Osteoblast (primary cell): ENCODE measurements at regions not wholly inside any gene's neighbourhood (a gene's known extent, or its start where the extent isn't known, plus 50 kb on each side); places are given as distances from the start of the nearest gene placed in this dataset.
"Not testable (repeated sequence)": the region's sequence is repeated elsewhere in the genome, so short reads cannot be mapped to it uniquely, and the experiment has no call there.

ENCODE experiments used
- DNase-seq: peaks from one replicate; pipeline ENCODE4 v3.0.0; 2011; ENCODE audit warnings: low spot score, mixed read lengths; ENCODE audit not compliant: insufficient read length; ENCODE audit errors: missing footprints
- H2AFZ ChIP-seq: 2 replicates; pipeline ENCODE4 v1.6.0; 2011; ENCODE audit warnings: mild to moderate bottlenecking, low read length
- H3K27ac ChIP-seq: 2 replicates; pipeline ENCODE4 v1.5.1; 2011; ENCODE audit warnings: mild to moderate bottlenecking, low read depth, low read length, moderate library complexity
- H3K27me3 ChIP-seq: 2 replicates; pipeline ENCODE4 v1.6.0; 2012; ENCODE audit warnings: mild to moderate bottlenecking, control low read depth, inconsistent platforms, low read length, moderate library complexity; ENCODE audit not compliant: insufficient read depth
- H3K36me3 ChIP-seq: 2 replicates; pipeline ENCODE4 v1.5.1; 2011; ENCODE audit warnings: mild to moderate bottlenecking, low read length, control low read depth, moderate library complexity; ENCODE audit not compliant: insufficient read depth
- H3K4me1 ChIP-seq: 2 replicates; pipeline ENCODE4 v1.5.1; 2011; ENCODE audit warnings: mild to moderate bottlenecking, low read length, control low read depth, moderate library complexity; ENCODE audit not compliant: insufficient read depth
- H3K4me2 ChIP-seq: 2 replicates; pipeline ENCODE4 v1.6.0; 2011; ENCODE audit warnings: mild to moderate bottlenecking, low read length; ENCODE audit not compliant: insufficient read depth
- H3K4me3 ChIP-seq: fragments of 200-600 bp; sonication (generic); 3 replicates; pipeline ENCODE4 v1.5.1; 2012; ENCODE audit warnings: mild to moderate bottlenecking, low read length, inconsistent platforms; ENCODE audit not compliant: insufficient read depth
- H3K79me2 ChIP-seq: 2 replicates; pipeline ENCODE4 v1.6.0; 2012; ENCODE audit warnings: mild to moderate bottlenecking, low read length, control low read depth, inconsistent platforms; ENCODE audit not compliant: insufficient read depth
- H3K9me3 ChIP-seq: 2 replicates; pipeline ENCODE4 v1.5.1; 2011; ENCODE audit warnings: low read depth, low read length, control low read depth
- H4K20me1 ChIP-seq: 2 replicates; pipeline ENCODE4 v1.6.0; 2012; ENCODE audit warnings: mild to moderate bottlenecking, low read length, control low read depth; ENCODE audit not compliant: insufficient read depth
- CTCF ChIP-seq: IDR thresholded peaks from 2 replicates; pipeline ENCODE4 v1.5.1; 2011; ENCODE audit warnings: mild to moderate bottlenecking, low read depth, low read length, moderate library complexity; ENCODE audit errors: extremely low read depth

GRCh38 chr1:65630855-65631254 lies 161.8 kb upstream of the PDE4B start:
- no peak for DNase-seq
- peaks cover 6% of the 10 kb centered on the region for H3K4me1 ChIP-seq
- no peaks in the 10 kb centered on the region for H3K79me2 ChIP-seq
- H3K27me3 ChIP-seq = no peaks in the 10 kb centered on the region
- no peak overlapping the region for H3K4me2 ChIP-seq
- H3K9me3 ChIP-seq = no peaks in the 10 kb centered on the region
- no peak overlapping the region for H3K27ac ChIP-seq
- no peak overlapping the region for H3K4me3 ChIP-seq
- no peak overlapping the region for H2AFZ ChIP-seq
- no peaks in the 10 kb centered on the region for H4K20me1 ChIP-seq
- H3K36me3 ChIP-seq = no peaks in the 10 kb centered on the region
- no peak for TF ChIP-seq CTCF

GRCh38 chr1:65632235-65632634 lies 160.5 kb upstream of the PDE4B start:
- no peak overlapping the region for H3K4me3 ChIP-seq
- no peaks in the 10 kb centered on the region for H3K79me2 ChIP-seq
- H3K27me3 ChIP-seq = no peaks in the 10 kb centered on the region
- no peak overlapping the region for H3K27ac ChIP-seq
- H3K9me3 ChIP-seq = no peaks in the 10 kb centered on the region
- DNase-seq = no peak
- peaks cover 6% of the 10 kb centered on the region for H3K4me1 ChIP-seq
- H3K4me2 ChIP-seq = no peak overlapping the region
- H2AFZ ChIP-seq = no peak overlapping the region
- TF ChIP-seq CTCF = no peak
- H3K36me3 ChIP-seq = no peaks in the 10 kb centered on the region
- no peaks in the 10 kb centered on the region for H4K20me1 ChIP-seq

GRCh38 chr1:65640046-65640445 lies 152.6 kb upstream of the PDE4B start:
- TF ChIP-seq CTCF = no peak
- H4K20me1 ChIP-seq = no peaks in the 10 kb centered on the region
- no peaks in the 10 kb centered on the region for H3K79me2 ChIP-seq
- no peak overlapping the region for H2AFZ ChIP-seq
- H3K9me3 ChIP-seq = no peaks in the 10 kb centered on the region
- H3K27ac ChIP-seq = no peak overlapping the region
- DNase-seq = no peak
- H3K27me3 ChIP-seq = no peaks in the 10 kb centered on the region
- no peaks in the 10 kb centered on the region for H3K36me3 ChIP-seq
- H3K4me3 ChIP-seq = no peak overlapping the region
- no peak overlapping the region for H3K4me2 ChIP-seq
- H3K4me1 ChIP-seq = no peaks in the 10 kb centered on the region

GRCh38 chr1:65649185-65649584 lies 143.5 kb upstream of the PDE4B start:
- H3K4me1 ChIP-seq, H2AFZ ChIP-seq, H3K4me3 ChIP-seq, H3K9me3 ChIP-seq, H3K79me2 ChIP-seq, H4K20me1 ChIP-seq, H3K27me3 ChIP-seq, DNase-seq, H3K27ac ChIP-seq, H3K4me2 ChIP-seq, H3K36me3 ChIP-seq: not testable (repeated sequence)

- H3K4me1 ChIP-seq = peaks cover 4% of the 10 kb centered on the region
- H3K27ac ChIP-seq = no peak overlapping the region
- no peaks in the 10 kb centered on the region for H3K9me3 ChIP-seq
- H3K27me3 ChIP-seq = peaks cover 4% of the 10 kb centered on the region
- no peaks in the 10 kb centered on the region for H3K36me3 ChIP-seq
- TF ChIP-seq CTCF = no peak
- no peaks in the 10 kb centered on the region for H3K79me2 ChIP-seq
- no peak overlapping the region for H2AFZ ChIP-seq
- no peak for DNase-seq
- no peak overlapping the region for H3K4me3 ChIP-seq
- H4K20me1 ChIP-seq = no peaks in the 10 kb centered on the region
- H3K4me2 ChIP-seq = no peak overlapping the region
These were observed 142.0 kb upstream of the PDE4B start for GRCh38 chr1:65650682-65651081.

- not testable (repeated sequence) for H3K4me2 ChIP-seq, H3K27ac ChIP-seq, DNase-seq, H4K20me1 ChIP-seq, H3K4me3 ChIP-seq, H3K9me3 ChIP-seq, H2AFZ ChIP-seq, H3K36me3 ChIP-seq, H3K4me1 ChIP-seq, H3K79me2 ChIP-seq, H3K27me3 ChIP-seq
These were observed 138.2 kb upstream of the PDE4B start for GRCh38 chr1:65654526-65654925.
